Naive thymus-derived CD4-positive, alpha-beta T cell (primary cell): ENCODE measurements at regions not wholly inside any gene's neighbourhood (a gene's known extent, or its start where the extent isn't known, plus 50 kb on each side); places are given as distances from the start of the nearest gene placed in this dataset.
"Not testable (repeated sequence)": the region's sequence is repeated elsewhere in the genome, so short reads cannot be mapped to it uniquely, and the experiment has no call there.

Experiments used
- ATAC-seq: fragments of 150-1000 bp; cut with Tn5 transposase; 2 replicates; pipeline ENCODE4 v1.10.0; 2021; ENCODE audit warnings: mild to moderate bottlenecking, moderate library complexity
- CTCF ChIA-PET: fragments of 350-600 bp; sonication (Branson Sonifier 250); formaldehyde crosslinking; loops from one replicate; lab custom pipeline; 2021; ENCODE audit warnings: antibody characterized with exemption; lab: Charles Lee
- POLR2A ChIA-PET: fragments of 350-600 bp; sonication (Branson Sonifier 250); formaldehyde crosslinking; loops from one replicate; lab custom pipeline; 2021; ENCODE audit warnings: antibody characterized with exemption, inconsistent platforms; lab: Charles Lee
- DNase-seq, 9 donors: peaks; one replicate each; pipeline versions ENCODE4 v3.0.0 to v3.0.0-alpha.2; 2020 to 2022; ENCODE audit warnings: mixed read lengths in 1 of 9
- H3K27ac ChIP-seq: one replicate; pipeline ENCODE4 v1.7.0; 2013; ENCODE audit warnings: mild to moderate bottlenecking, low read depth, low read length, moderate library complexity
- H3K27me3 ChIP-seq, 2 donors: one replicate each; pipeline ENCODE4 v1.7.0; 2013; ENCODE audit warnings: low read length in 2 of 2, mild to moderate bottlenecking in 2 of 2, moderate library complexity in 2 of 2; ENCODE audit not compliant: control insufficient read depth in 2 of 2, insufficient read depth in 2 of 2
- H3K36me3 ChIP-seq, 3 experiments: 1 replicate in 2 of 3; 2 replicates in 1 of 3; pipeline ENCODE4 v1.7.0; 2013; ENCODE audit warnings: low read length in 3 of 3, mild to moderate bottlenecking in 3 of 3, moderate library complexity in 1 of 3; ENCODE audit not compliant: insufficient read depth in 3 of 3, control insufficient read depth in 2 of 3
- H3K4me1 ChIP-seq, 2 donors: one replicate each; pipeline ENCODE4 v1.7.0; 2013; ENCODE audit warnings: low read length in 2 of 2, mild to moderate bottlenecking in 2 of 2, moderate library complexity in 1 of 2; ENCODE audit not compliant: control insufficient read depth in 2 of 2, insufficient read depth in 2 of 2
- H3K4me3 ChIP-seq: 2 replicates; pipeline ENCODE4 v1.7.0; 2013; ENCODE audit warnings: mild to moderate bottlenecking, low read length
- H3K9me3 ChIP-seq, 3 experiments: 1 replicate in 2 of 3; 2 replicates in 1 of 3; pipeline ENCODE4 v1.7.0; 2013; ENCODE audit warnings: low read length in 3 of 3; ENCODE audit not compliant: control insufficient read depth in 2 of 3
- H3K27ac Mint-ChIP-seq, 9 donors: one replicate each; pipeline ENCODE4 v1.8.0; 2020 to 2022; ENCODE audit warnings: mixed read lengths in 9 of 9, mild to moderate bottlenecking in 8 of 9, moderate library complexity in 5 of 9, inconsistent platforms in 2 of 9
- H3K27me3 Mint-ChIP-seq, 5 donors: one replicate each; pipeline ENCODE4 v1.8.0; 2021 to 2022; ENCODE audit warnings: mixed read lengths in 5 of 5, mild to moderate bottlenecking in 1 of 5
- H3K36me3 Mint-ChIP-seq, 5 donors: one replicate each; pipeline ENCODE4 v1.8.0; 2020 to 2022; ENCODE audit warnings: mixed read lengths in 5 of 5, mild to moderate bottlenecking in 3 of 5, inconsistent platforms in 1 of 5
- H3K4me1 Mint-ChIP-seq, 7 donors: one replicate each; pipeline ENCODE4 v1.8.0; 2020 to 2022; ENCODE audit warnings: mixed read lengths in 7 of 7, mild to moderate bottlenecking in 3 of 7, inconsistent platforms in 1 of 7
- H3K4me3 Mint-ChIP-seq, 10 donors: one replicate each; pipeline ENCODE4 v1.8.0; 2020 to 2022; ENCODE audit warnings: mild to moderate bottlenecking in 10 of 10, mixed read lengths in 10 of 10, moderate library complexity in 6 of 10, inconsistent platforms in 2 of 10
- H3K9me3 Mint-ChIP-seq, 11 donors: one replicate each; pipeline ENCODE4 v1.8.0; 2020 to 2022; ENCODE audit warnings: mixed read lengths in 11 of 11, mild to moderate bottlenecking in 4 of 11, inconsistent platforms in 1 of 11, moderate library complexity in 1 of 11
- intact Hi-C, 2 donors: fragments of 100-400 bp; cut with micrococcal nuclease; formaldehyde crosslinking; loops; one replicate each; pipeline ENCODE4 v1.15.1; 2023

DNA sequence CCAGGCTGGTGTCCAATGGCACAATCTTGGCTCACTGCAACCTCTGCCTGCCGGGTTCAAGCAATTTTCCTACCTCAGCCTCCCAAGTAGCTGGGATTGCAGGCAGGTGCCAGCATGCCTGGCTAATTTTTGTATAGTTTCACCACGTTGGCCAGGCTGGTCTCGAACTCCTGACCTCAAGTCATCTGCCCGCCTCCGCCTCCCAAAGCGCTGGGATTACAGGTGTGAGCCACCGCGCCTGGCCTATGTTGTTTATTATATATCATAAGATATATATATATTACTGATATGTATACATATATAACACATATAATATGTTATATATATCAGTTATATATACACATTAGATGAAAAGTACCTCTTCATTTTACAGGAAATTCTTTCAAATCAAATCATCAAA, 914.7 kb downstream of the FOXD4L5 start:
- H3K27me3 ChIP-seq, H3K4me1 ChIP-seq, H3K36me3 ChIP-seq, intact Hi-C loops, H3K27me3 Mint-ChIP-seq, ATAC-seq, H3K9me3 Mint-ChIP-seq, H3K9me3 ChIP-seq, H3K4me3 Mint-ChIP-seq, CTCF ChIA-PET, H3K4me3 ChIP-seq, POLR2A ChIA-PET, H3K27ac Mint-ChIP-seq, H3K36me3 Mint-ChIP-seq, H3K27ac ChIP-seq, H3K4me1 Mint-ChIP-seq, DNase-seq: not testable (repeated sequence)

DNA sequence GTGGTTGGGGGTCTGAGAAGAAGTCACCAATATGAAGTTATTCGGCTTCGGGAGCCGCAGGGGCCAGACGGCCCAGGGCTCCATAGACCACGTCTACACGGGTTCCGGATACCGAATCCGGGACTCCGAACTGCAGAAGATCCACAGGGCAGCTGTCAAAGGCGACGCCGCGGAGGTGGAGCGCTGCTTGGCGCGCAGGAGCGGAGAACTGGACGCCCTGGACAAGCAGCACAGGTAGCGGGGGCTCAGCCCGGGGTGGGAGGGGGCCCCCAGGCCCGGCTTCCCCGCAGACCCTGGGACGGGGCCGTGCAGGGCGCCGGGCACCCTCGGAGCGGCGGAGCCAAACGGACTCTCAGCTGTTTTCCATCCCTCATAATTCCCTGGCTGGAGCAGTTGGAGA, 915.4 kb downstream of the FOXD4L5 start:
- H3K36me3 Mint-ChIP-seq, CTCF ChIA-PET, H3K27me3 Mint-ChIP-seq: not testable (repeated sequence)

DNA sequence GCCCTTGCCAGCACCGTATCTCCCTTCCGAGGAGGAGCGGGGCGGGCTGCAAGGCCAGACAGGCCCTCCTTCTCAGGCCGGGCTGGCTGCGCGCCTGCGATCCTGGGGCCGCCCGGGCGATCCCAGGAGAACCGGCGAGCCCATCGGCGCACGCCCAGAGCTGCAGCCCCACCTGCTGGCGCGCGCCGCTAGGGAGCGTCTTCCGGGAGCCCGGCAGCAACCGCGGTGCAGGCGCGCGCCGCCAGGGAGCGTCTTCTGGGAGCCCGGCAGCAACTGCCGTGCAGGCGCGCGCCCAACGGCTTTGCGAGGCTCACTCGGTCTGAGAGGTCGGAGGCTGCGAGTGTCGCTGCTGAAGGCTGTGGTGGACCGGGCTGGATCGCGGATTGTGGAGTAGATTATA, 915.9 kb downstream of the FOXD4L5 start:
- DNase-seq: peak in 8 of 9 donors; percentile 48 to 86 (median 68)
- H3K4me1 Mint-ChIP-seq, H3K36me3 Mint-ChIP-seq, H3K9me3 Mint-ChIP-seq, H3K27me3 Mint-ChIP-seq, H3K27me3 ChIP-seq, H3K27ac Mint-ChIP-seq, H3K27ac ChIP-seq, POLR2A ChIA-PET, H3K4me1 ChIP-seq, intact Hi-C loops, CTCF ChIA-PET, H3K9me3 ChIP-seq, H3K36me3 ChIP-seq, H3K4me3 ChIP-seq: not testable (repeated sequence)
- H3K4me3 Mint-ChIP-seq: peak overlapping the region in 2 of 10 donors; percentile 17 to 25
- ATAC-seq: peak; percentile 92

More for the DNA sequence above, 915.4 kb downstream of the FOXD4L5 start:
- H3K4me3 Mint-ChIP-seq, intact Hi-C loops, DNase-seq, ATAC-seq, H3K36me3 ChIP-seq, H3K9me3 Mint-ChIP-seq, H3K27ac Mint-ChIP-seq, H3K9me3 ChIP-seq, H3K27me3 ChIP-seq, H3K4me1 Mint-ChIP-seq, H3K27ac ChIP-seq, POLR2A ChIA-PET, H3K4me1 ChIP-seq, H3K4me3 ChIP-seq: not testable (repeated sequence)

DNA sequence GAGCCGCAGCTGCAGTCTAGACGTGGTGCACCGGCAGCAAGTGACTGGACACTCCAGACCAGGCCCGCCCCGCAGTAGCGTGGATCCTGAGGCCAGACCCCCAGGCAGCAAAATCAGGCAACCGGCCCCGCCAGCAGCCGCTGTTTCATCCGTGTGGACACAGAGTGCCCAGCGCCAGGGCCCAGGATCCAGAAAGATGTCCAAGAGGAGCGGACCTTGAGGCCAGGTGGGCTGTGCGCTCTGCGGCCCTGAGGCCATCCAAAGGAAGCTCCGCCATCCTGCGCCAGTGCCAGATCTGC, 916.4 kb downstream of the FOXD4L5 start:
- H3K4me1 Mint-ChIP-seq, H3K27me3 ChIP-seq, ATAC-seq, CTCF ChIA-PET, DNase-seq, H3K9me3 ChIP-seq, H3K27me3 Mint-ChIP-seq, H3K4me1 ChIP-seq, H3K36me3 ChIP-seq, H3K27ac Mint-ChIP-seq, H3K27ac ChIP-seq, intact Hi-C loops, POLR2A ChIA-PET, H3K4me3 ChIP-seq, H3K9me3 Mint-ChIP-seq, H3K36me3 Mint-ChIP-seq: not testable (repeated sequence)
- peak overlapping the region in 6 of 10 donors; percentile 33 to 72 (median 60) for H3K4me3 Mint-ChIP-seq

DNA sequence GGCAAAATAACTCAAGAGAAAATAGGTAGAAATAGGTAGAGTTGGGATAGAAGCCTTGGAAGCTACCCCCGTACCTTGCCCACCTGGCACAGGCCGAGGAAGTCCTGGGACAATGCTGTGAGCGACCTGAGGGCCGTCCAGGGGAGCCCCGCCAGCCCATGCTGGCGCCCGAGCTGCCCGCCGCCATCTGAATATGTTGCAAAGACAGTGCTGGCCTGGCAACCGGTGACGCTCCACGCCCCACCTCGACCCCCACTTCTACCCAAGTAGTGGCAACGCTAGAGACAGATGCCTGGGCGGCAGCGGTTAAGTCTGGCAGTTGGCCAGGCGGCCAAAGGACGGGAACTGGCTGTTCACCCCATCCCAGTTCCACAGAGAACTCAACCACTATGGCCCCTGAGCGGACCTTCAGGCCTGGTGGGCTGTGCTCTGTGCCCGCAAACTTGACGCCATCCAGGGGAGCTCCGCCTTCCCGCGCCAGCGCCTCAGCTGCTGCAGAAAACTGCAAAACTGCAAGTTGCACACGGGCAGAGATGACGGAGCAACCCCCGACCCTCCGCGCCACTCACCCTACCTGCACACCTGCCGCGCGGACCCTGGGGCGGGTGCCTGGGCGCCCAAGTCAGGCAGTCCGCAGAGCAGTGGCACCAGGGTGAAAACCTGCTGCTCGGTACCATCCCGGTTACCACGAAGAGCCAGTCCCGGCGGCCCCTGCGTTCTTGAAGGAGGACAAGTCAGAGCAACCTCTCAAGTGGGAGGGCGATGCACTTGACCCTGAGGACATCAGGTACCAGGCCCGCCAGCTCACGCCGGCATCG, 917.0 kb downstream of the FOXD4L5 start:
- peak in 2 of 9 donors; percentile 11 to 19 for DNase-seq
- intact Hi-C loops, H3K27ac ChIP-seq, CTCF ChIA-PET, H3K27me3 ChIP-seq, H3K4me3 ChIP-seq, H3K27me3 Mint-ChIP-seq, H3K4me1 Mint-ChIP-seq, H3K9me3 ChIP-seq, H3K36me3 Mint-ChIP-seq, H3K36me3 ChIP-seq, H3K9me3 Mint-ChIP-seq, H3K4me1 ChIP-seq, POLR2A ChIA-PET, H3K27ac Mint-ChIP-seq, ATAC-seq: not testable (repeated sequence)
- H3K4me3 Mint-ChIP-seq: peak overlapping the region in 6 of 10 donors; percentile 33 to 72 (median 60)
